HEK293T (cell line): ENCODE measurements at regions not wholly inside any gene's neighbourhood (a gene's known extent, or its start where the extent isn't known, plus 50 kb on each side); places are given as distances from the start of the nearest gene placed in this dataset.

ENCODE experiments used
- CTBP1 ChIP-seq: fragments of 450-650 bp; IDR thresholded peaks from 2 replicates; pipeline ENCODE4 v1.6.1; 2016; ENCODE audit warnings: borderline replicate concordance
- FOXM1 ChIP-seq: fragments of 450-650 bp; IDR thresholded peaks from 2 replicates; pipeline ENCODE4 v1.6.1; 2017; ENCODE audit warnings: mild to moderate bottlenecking, borderline replicate concordance
- SP1 ChIP-seq: fragments of 450-650 bp; IDR thresholded peaks from 2 replicates; pipeline ENCODE4 v1.6.1; 2017

DNA sequence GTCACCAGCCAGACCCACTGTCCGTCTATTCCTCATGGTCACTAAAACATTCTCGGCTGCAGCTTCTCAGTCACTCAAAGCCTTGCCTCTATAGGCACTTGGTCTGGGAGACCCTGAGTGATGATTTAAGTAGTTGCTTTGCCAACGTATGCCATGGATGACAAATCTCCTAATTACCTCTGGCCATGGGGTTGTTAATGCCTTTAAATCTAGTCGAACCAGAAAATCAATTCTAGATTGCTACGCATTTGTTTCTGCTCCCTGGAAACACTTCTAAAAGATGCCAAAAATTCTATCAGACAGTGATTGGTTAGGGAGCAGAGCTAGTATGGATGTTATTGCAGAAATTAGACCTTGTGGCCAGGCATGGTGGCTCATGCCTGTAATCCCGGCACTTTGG, 57.0 kb upstream of the RTL6 start:
- TF ChIP-seq FOXM1 (no peak), SP1 (no peak), CTBP1 (no peak)
